Ovary (tissue), 7 donors: ENCODE measurements at regions not wholly inside any gene's neighbourhood (a gene's known extent, or its start where the extent isn't known, plus 50 kb on each side); places are given as distances from the start of the nearest gene placed in this dataset.

Experiments
- DNase-seq, 5 donors: peaks; one replicate each; pipeline ENCODE4 v3.0.0-alpha.2; 2019 to 2020
- H3K27ac ChIP-seq, 2 donors: fragments of 200-600 bp; one replicate each; pipeline versions ENCODE4 v1.5.1 to v1.8.0; 2019 to 2022
- H3K27me3 ChIP-seq: fragments of 200-600 bp; one replicate; pipeline ENCODE4 v1.8.0; 2022
- H3K36me3 ChIP-seq: fragments of 200-600 bp; sonication (generic); one replicate; pipeline ENCODE4 v1.5.1; 2019
- H3K4me1 ChIP-seq: one replicate; pipeline ENCODE4 v1.8.1; 2013; ENCODE audit warnings: mild to moderate bottlenecking, moderate library complexity; ENCODE audit not compliant: insufficient read depth
- H3K4me3 ChIP-seq: fragments of 200-600 bp; sonication (generic); one replicate; pipeline ENCODE4 v1.5.1; 2017
- H3K9me3 ChIP-seq, 2 donors: fragments of 200-600 bp in 1 of 2; sonication (generic) in 1 of 2; one replicate each; pipeline versions ENCODE4 v1.5.1 to v1.8.1; 2013 to 2019; ENCODE audit warnings: mild to moderate bottlenecking in 1 of 2, moderate library complexity in 1 of 2
- EP300 ChIP-seq: sonication (generic); formaldehyde crosslinking; IDR thresholded peaks from one replicate; pipeline ENCODE4 v1.6.1; 2017; ENCODE audit warnings: antibody characterized with exemption
- POLR2A ChIP-seq: fragments of 450-650 bp; IDR thresholded peaks from one replicate; pipeline ENCODE4 v1.6.1; 2017; ENCODE audit warnings: antibody characterized with exemption, mild to moderate bottlenecking, moderate library complexity
- WGBS, 3 donors: extraction: QIAGEN DNeasy Blood & Tissue Kit in 1 of 3; methylation state at CpG; one replicate each; pipeline versions ENCODE4 v1.1.5 to v1.1.7; 2013 to 2017; 5-methylcytosine and 5-hydroxymethylcytosine counted together
- intact Hi-C, 4 donors: fragments of 100-400 bp; cut with DNase I; formaldehyde crosslinking; loops; one replicate each; pipeline versions ENCODE4 v1.11.0 to v1.15.1; 2022 to 2023
- TF ChIP-seq, protein P1 (sequence below), 3 donors: fragments of 450-650 bp in 2 of 3; fragments of 200-600 bp in 1 of 3; IDR thresholded peaks; one replicate each; pipeline versions ENCODE4 v1.5.1 to v1.8.0; 2016 to 2022; ENCODE audit warnings: antibody characterized with exemption in 3 of 3, mild to moderate bottlenecking in 1 of 3
- donor health status: DM: no; HTN: no; CAD: no; lungs with moderate emphysema.
- donor health status: DM: no; HTN: no; CAD: no.
- donor health status: Bipolar disorder and iron deficiency.
- donor health status: DM: no; HTN: no; CAD: no.
- donor health status: DM: yes; HTN: yes; CAD: no.

DNA sequence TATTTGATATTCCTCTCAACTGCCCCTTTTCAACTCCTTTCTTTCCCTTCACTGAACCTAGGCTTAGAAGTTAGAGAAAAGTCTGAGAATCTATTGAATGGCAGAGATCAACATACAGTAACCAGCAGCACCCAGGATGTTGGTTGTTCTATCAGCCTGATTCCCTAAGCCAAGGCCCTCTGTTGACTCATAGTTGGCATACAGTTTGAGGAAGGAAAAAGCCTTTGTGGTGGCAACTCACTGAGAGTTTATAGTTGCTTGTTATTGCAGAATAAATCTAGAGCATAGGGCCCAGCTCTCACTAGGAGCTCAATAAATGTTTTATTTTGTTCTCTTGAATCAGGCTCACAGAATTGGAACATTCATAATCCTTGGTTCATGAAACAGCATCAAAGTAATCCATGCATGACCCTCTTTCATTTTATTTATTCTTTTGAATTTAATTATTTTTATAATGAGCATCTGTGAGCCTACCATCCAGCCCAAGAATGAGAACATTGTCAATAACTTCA is 119.1 kb upstream of the ADGRF1 start:
- H3K4me1 ChIP-seq: no peaks in the 10 kb centered on the region
- H3K4me3 ChIP-seq: no peak overlapping the region
- H3K9me3 ChIP-seq: no peaks in the 10 kb centered on the region
- H3K27ac ChIP-seq: no peak overlapping the region
- no peak for TF ChIP-seq EP300
- TF ChIP-seq, protein P1, sequence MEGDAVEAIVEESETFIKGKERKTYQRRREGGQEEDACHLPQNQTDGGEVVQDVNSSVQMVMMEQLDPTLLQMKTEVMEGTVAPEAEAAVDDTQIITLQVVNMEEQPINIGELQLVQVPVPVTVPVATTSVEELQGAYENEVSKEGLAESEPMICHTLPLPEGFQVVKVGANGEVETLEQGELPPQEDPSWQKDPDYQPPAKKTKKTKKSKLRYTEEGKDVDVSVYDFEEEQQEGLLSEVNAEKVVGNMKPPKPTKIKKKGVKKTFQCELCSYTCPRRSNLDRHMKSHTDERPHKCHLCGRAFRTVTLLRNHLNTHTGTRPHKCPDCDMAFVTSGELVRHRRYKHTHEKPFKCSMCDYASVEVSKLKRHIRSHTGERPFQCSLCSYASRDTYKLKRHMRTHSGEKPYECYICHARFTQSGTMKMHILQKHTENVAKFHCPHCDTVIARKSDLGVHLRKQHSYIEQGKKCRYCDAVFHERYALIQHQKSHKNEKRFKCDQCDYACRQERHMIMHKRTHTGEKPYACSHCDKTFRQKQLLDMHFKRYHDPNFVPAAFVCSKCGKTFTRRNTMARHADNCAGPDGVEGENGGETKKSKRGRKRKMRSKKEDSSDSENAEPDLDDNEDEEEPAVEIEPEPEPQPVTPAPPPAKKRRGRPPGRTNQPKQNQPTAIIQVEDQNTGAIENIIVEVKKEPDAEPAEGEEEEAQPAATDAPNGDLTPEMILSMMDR (IDR thresholded peaks at IDR 0.05): no peak
- no peak for DNase-seq
- intact Hi-C loops: no loop called here
- no peaks in the 10 kb centered on the region for H3K27me3 ChIP-seq
- H3K36me3 ChIP-seq: no peaks in the 10 kb centered on the region

DNA sequence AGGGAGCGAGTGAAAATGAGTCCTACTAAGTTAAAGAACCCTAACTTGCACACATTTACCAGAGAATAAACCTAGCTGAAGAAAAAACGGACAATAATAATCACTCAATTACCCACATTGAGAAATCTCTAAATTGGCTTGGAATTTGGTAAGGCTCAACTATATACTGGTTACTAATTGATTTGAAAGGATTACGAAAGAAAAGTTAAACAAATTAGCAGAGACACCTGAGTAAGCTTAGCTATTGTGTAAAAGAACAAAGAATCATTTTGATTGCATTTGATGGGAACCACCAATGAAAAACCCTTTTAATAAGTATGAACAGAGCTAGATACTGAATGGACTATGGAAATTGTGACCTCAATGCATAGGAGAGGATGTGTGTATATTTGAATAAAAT is 118.6 kb upstream of the ADGRF1 start:
- intact Hi-C loops: no loop called here
- H3K27me3 ChIP-seq: no peaks in the 10 kb centered on the region
- WGBS, 3 donors: 92 to 96% (median 93%) methylated on average over 3 of the region's 3 CpGs

DNA sequence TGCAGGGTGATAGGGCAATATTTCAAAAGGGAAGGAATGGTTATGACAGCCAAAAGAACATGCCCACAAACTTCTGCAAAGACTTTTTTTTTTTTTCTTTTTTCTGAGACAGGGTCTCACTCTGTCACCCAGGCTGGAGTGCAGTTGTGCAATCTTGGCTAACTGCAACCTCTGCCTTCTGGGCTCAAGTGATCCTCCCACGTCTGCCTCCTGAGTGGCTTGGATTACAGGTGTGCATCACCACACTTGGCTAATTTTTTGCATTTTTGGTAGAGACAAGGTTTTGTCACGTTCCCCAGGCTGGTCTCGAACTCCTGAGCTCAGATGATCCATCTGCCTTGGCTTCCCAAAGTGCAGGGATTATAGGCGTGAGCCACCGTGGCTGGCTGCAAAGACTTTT is 117.6 kb upstream of the ADGRF1 start:
- WGBS, 3 donors: 79 to 83% (median 82%) methylated on average over 5 of the region's 5 CpGs
- Histone ChIP-seq H3K9me3 (no peaks in the 10 kb centered on the region), H3K27me3 (no peaks in the 10 kb centered on the region), H3K36me3 (no peaks in the 10 kb centered on the region), H3K4me3 (no peak overlapping the region), H3K4me1 (no peaks in the 10 kb centered on the region), H3K27ac (no peak overlapping the region)
- intact Hi-C loops: no loop called here
- TF ChIP-seq POLR2A: no peak
- no peak for TF ChIP-seq EP300
- TF ChIP-seq, protein P1 (IDR thresholded peaks at IDR 0.05): no peak
- DNase-seq: no peak

More for the DNA sequence above, 118.6 kb upstream of the ADGRF1 start:
- H3K4me1 ChIP-seq: no peaks in the 10 kb centered on the region
- H3K9me3 ChIP-seq: no peaks in the 10 kb centered on the region
- no peaks in the 10 kb centered on the region for H3K36me3 ChIP-seq
- no peak overlapping the region for H3K27ac ChIP-seq
- no peak overlapping the region for H3K4me3 ChIP-seq
- TF ChIP-seq, protein P1 (IDR thresholded peaks at IDR 0.05): no peak
- TF ChIP-seq EP300: no peak
- no peak for TF ChIP-seq POLR2A
- no peak for DNase-seq

DNA sequence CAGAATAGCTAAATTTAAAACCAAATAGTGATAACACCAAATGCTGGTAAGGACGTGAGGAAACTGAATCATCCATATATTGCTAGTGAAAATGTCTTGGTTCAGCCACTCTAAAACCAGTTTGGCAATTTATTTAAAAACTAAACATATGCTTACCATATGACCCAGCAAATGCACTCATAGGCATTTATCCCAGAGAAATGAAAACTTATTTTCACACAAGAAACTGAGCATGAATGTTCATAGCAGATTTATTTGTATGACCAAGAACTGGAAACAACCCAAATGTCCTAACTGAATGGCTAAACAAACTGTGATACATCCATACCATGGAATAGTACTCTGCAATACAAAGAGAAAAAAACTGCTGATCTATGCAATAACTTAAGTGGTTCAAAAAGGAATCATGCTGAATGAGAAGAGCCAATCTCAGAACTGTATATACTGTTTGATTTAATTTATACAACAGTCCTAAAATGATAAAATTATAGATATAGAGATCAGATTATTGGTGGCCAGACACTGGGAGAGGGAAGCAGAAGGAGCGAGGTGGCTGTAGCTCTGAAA is 115.6 kb upstream of the ADGRF1 start:
- Histone ChIP-seq H3K27ac (no peak overlapping the region), H3K9me3 (no peaks in the 10 kb centered on the region), H3K27me3 (no peaks in the 10 kb centered on the region), H3K36me3 (no peaks in the 10 kb centered on the region), H3K4me3 (no peak overlapping the region), H3K4me1 (no peaks in the 10 kb centered on the region)
- intact Hi-C loops: no loop called here
- TF ChIP-seq POLR2A: no peak
- TF ChIP-seq EP300: no peak
- TF ChIP-seq, protein P1 (IDR thresholded peaks at IDR 0.05): no peak
- WGBS, 3 donors: 47 to 50% (median 49%) methylated on average over 2 of the region's 2 CpGs
- no peak for DNase-seq
